GM12878 (cell line): ENCODE measurements at regions not wholly inside any gene's neighbourhood (a gene's known extent, or its start where the extent isn't known, plus 50 kb on each side); places are given as distances from the start of the nearest gene placed in this dataset.

Experiments used
- REST ChIP-seq: IDR thresholded peaks from 2 replicates; pipeline ENCODE4 v1.6.1; 2012; ENCODE audit warnings: mild to moderate bottlenecking, low read depth, low read length
- SRF ChIP-seq, 2 experiments: IDR thresholded peaks; 2 replicates each; pipeline ENCODE4 v1.6.1; 2011; ENCODE audit warnings: low read depth in 2 of 2, low read length in 2 of 2, mild to moderate bottlenecking in 1 of 2, moderate library complexity in 1 of 2
- ZBTB11 ChIP-seq: fragments of 450-650 bp; formaldehyde crosslinking; IDR thresholded peaks from 2 replicates; pipeline ENCODE4 v1.5.0; 2022; ENCODE audit warnings: mild to moderate bottlenecking, missing genetic modification characterization

GRCh38 chr6:108755257-108756240, 92.7 kb upstream of the ARMC2 start (continued):
- TF ChIP-seq REST (no peak), SRF (IDR thresholded peaks at IDR 0.05; ENCODE audit: low read depth in 2 of 2, low read length in 2 of 2) (no peak), ZBTB11 (no peak)
